Natural killer cell treated with Interleukin-12 subunit alpha and Interleukin-12 subunit beta and Interleukin-15 and Interleukin-18, amount 100 ng/mL, for 72 hours (primary cell): ENCODE measurements at regions not wholly inside any gene's neighbourhood (a gene's known extent, or its start where the extent isn't known, plus 50 kb on each side); places are given as distances from the start of the nearest gene placed in this dataset.
"Not testable (repeated sequence)": the region's sequence is repeated elsewhere in the genome, so short reads cannot be mapped to it uniquely, and the experiment has no call there.

Experiments
- ATAC-seq, 2 donors: fragments of 150-1000 bp; cut with Tn5 transposase in 1 of 2; sonication (Bioruptor Pico), chemical (Tn5 transposase) in 1 of 2; 2 replicates each; pipeline ENCODE4 v1.10.0; 2021
- DNase-seq: peaks from one replicate; pipeline ENCODE4 v3.0.0; 2022; ENCODE audit warnings: low spot score
- H3K27ac Mint-ChIP-seq, 2 donors: 1 replicate in 1 of 2; 2 replicates in 1 of 2; pipeline ENCODE4 v1.8.0; 2022; ENCODE audit warnings: mixed read lengths in 2 of 2, mild to moderate bottlenecking in 1 of 2, moderate library complexity in 1 of 2
- H3K27me3 Mint-ChIP-seq, 2 donors: 1 replicate in 1 of 2; 2 replicates in 1 of 2; pipeline ENCODE4 v1.8.0; 2022; ENCODE audit warnings: mixed read lengths in 2 of 2
- H3K36me3 Mint-ChIP-seq: one replicate; pipeline ENCODE4 v1.8.0; 2022; ENCODE audit warnings: mixed read lengths
- H3K4me1 Mint-ChIP-seq, 2 donors: 1 replicate in 1 of 2; 2 replicates in 1 of 2; pipeline ENCODE4 v1.8.0; 2022; ENCODE audit warnings: low read depth in 2 of 2, mixed read lengths in 2 of 2, mild to moderate bottlenecking in 1 of 2
- H3K4me3 Mint-ChIP-seq: one replicate; pipeline ENCODE4 v1.8.0; 2022; ENCODE audit warnings: mixed read lengths
- H3K9me3 Mint-ChIP-seq: 2 replicates; pipeline ENCODE4 v1.8.0; 2022; ENCODE audit warnings: mixed read lengths

GRCh38 chr12:89289720-89290119 lies 62.6 kb downstream of the DUSP6 start:
- Mint-ChIP-seq H3K4me3 (no peak overlapping the region), H3K36me3 (peaks cover 1% of the 10 kb centered on the region), H3K27ac (no peak overlapping the region), H3K27me3 (peaks cover 0 to 3% of the 10 kb centered on the region in 2 donors), H3K4me1 (peaks cover 6 to 7% of the 10 kb centered on the region in 2 donors), H3K9me3 (no peaks in the 10 kb centered on the region)
- ATAC-seq (no peak), DNase-seq (no peak)

GRCh38 chr12:89288959-89289358 lies 63.3 kb downstream of the DUSP6 start:
- no peaks in the 10 kb centered on the region for H3K9me3 Mint-ChIP-seq
- H3K36me3 Mint-ChIP-seq, result no peaks in the 10 kb centered on the region
- H3K27ac Mint-ChIP-seq, result no peak overlapping the region
- DNase-seq (no peak), ATAC-seq (no peak)
- H3K27me3 Mint-ChIP-seq, result peaks cover 0 to 3% of the 10 kb centered on the region in 2 donors
- H3K4me1 Mint-ChIP-seq, result peaks cover 6 to 7% of the 10 kb centered on the region in 2 donors
- H3K4me3 Mint-ChIP-seq, result no peak overlapping the region

- no peak for DNase-seq
- peaks cover 10 to 15% of the 10 kb centered on the region in 2 donors for H3K4me1 Mint-ChIP-seq
- no peaks in the 10 kb centered on the region for H3K36me3 Mint-ChIP-seq
- no peak overlapping the region for H3K4me3 Mint-ChIP-seq
- no peak overlapping the region for H3K27ac Mint-ChIP-seq
- peaks cover 0 to under 1% of the 10 kb centered on the region in 2 donors for H3K27me3 Mint-ChIP-seq
- H3K9me3 Mint-ChIP-seq, result no peaks in the 10 kb centered on the region
- no peak for ATAC-seq
Measured at GRCh38 chr12:89286501-89286900, 65.8 kb downstream of the DUSP6 start.

- Mint-ChIP-seq H3K9me3 (peaks cover 3% of the 10 kb centered on the region), H3K36me3 (peaks cover 4% of the 10 kb centered on the region), H3K4me1 (peaks cover 16 to 27% of the 10 kb centered on the region in 2 donors), H3K27ac (peak overlapping the region; percentile 84 to 87), H3K27me3 (no peaks in the 10 kb centered on the region), H3K4me3 (no peak overlapping the region)
- DNase-seq (no peak), ATAC-seq (no peak)
Measured at GRCh38 chr12:89281539-89281867, 70.8 kb downstream of the DUSP6 start.

- H3K4me3 Mint-ChIP-seq, result peak overlapping the region; percentile 55
- H3K9me3 Mint-ChIP-seq, result peaks cover 3% of the 10 kb centered on the region
- DNase-seq (no peak), ATAC-seq (peak; percentile 65 to 72)
- H3K27ac Mint-ChIP-seq, result peak overlapping the region; percentile 84 to 87
- peaks cover 4% of the 10 kb centered on the region for H3K36me3 Mint-ChIP-seq
- peaks cover 16 to 27% of the 10 kb centered on the region in 2 donors for H3K4me1 Mint-ChIP-seq
- no peaks in the 10 kb centered on the region for H3K27me3 Mint-ChIP-seq
Measured at GRCh38 chr12:89280833-89281538, 71.3 kb downstream of the DUSP6 start.

GRCh38 chr12:89279499-89279898 lies 72.8 kb downstream of the DUSP6 start:
- no peak overlapping the region for H3K4me3 Mint-ChIP-seq
- no peaks in the 10 kb centered on the region for H3K27me3 Mint-ChIP-seq

GRCh38 chr12:89278862-89279261 lies 73.4 kb downstream of the DUSP6 start:
- Mint-ChIP-seq H3K9me3 (peaks cover 3% of the 10 kb centered on the region), H3K27me3 (no peaks in the 10 kb centered on the region), H3K36me3 (peaks cover 4% of the 10 kb centered on the region), H3K4me3 (no peak overlapping the region), H3K27ac (peak overlapping the region; percentile 40 to 69), H3K4me1 (peaks cover 16 to 28% of the 10 kb centered on the region in 2 donors)
- ATAC-seq (no peak), DNase-seq (no peak)

More at GRCh38 chr12:89279499-89279898, 72.8 kb downstream of the DUSP6 start:
- no peak for DNase-seq
- H3K27ac Mint-ChIP-seq, result peak overlapping the region in 1 of 2 donors; percentile 40
- H3K9me3 Mint-ChIP-seq, result peaks cover 3% of the 10 kb centered on the region
- H3K36me3 Mint-ChIP-seq, result peaks cover 4% of the 10 kb centered on the region
- no peak for ATAC-seq
- H3K4me1 Mint-ChIP-seq, result peaks cover 16 to 27% of the 10 kb centered on the region in 2 donors

GRCh38 chr12:89278169-89278568 lies 74.1 kb downstream of the DUSP6 start:
- H3K4me1 Mint-ChIP-seq, result peaks cover 18 to 33% of the 10 kb centered on the region in 2 donors
- no peak for ATAC-seq
- no peak overlapping the region for H3K27ac Mint-ChIP-seq
- no peaks in the 10 kb centered on the region for H3K27me3 Mint-ChIP-seq
- no peak overlapping the region for H3K4me3 Mint-ChIP-seq
- DNase-seq, result no peak
- peaks cover 4% of the 10 kb centered on the region for H3K36me3 Mint-ChIP-seq
- H3K9me3 Mint-ChIP-seq, result peaks cover 3% of the 10 kb centered on the region

- peaks cover 4% of the 10 kb centered on the region for H3K36me3 Mint-ChIP-seq
- ATAC-seq (no peak), DNase-seq (no peak)
- no peak overlapping the region for H3K27ac Mint-ChIP-seq
- peaks cover 15 to 31% of the 10 kb centered on the region in 2 donors for H3K4me1 Mint-ChIP-seq
- no peaks in the 10 kb centered on the region for H3K27me3 Mint-ChIP-seq
- H3K9me3 Mint-ChIP-seq, result peaks cover 3% of the 10 kb centered on the region
- no peak overlapping the region for H3K4me3 Mint-ChIP-seq
Measured at GRCh38 chr12:89276860-89277259, 75.4 kb downstream of the DUSP6 start.

GRCh38 chr12:89273525-89273924 lies 78.8 kb downstream of the DUSP6 start:
- Mint-ChIP-seq H3K9me3 (no peaks in the 10 kb centered on the region), H3K27ac (no peak overlapping the region), H3K4me3 (no peak overlapping the region), H3K4me1 (peaks cover 4 to 11% of the 10 kb centered on the region in 2 donors), H3K27me3 (no peaks in the 10 kb centered on the region), H3K36me3 (peaks cover 9% of the 10 kb centered on the region)
- no peak for ATAC-seq
- no peak for DNase-seq

- H3K4me1 Mint-ChIP-seq, result peaks cover 4 to 14% of the 10 kb centered on the region in 2 donors
- H3K27ac Mint-ChIP-seq, result no peak overlapping the region
- DNase-seq, result no peak
- no peaks in the 10 kb centered on the region for H3K27me3 Mint-ChIP-seq
- no peaks in the 10 kb centered on the region for H3K9me3 Mint-ChIP-seq
- H3K4me3 Mint-ChIP-seq, result no peak overlapping the region
- H3K36me3 Mint-ChIP-seq, result peaks cover 9% of the 10 kb centered on the region
- no peak for ATAC-seq
Measured at GRCh38 chr12:89270548-89270947, 81.8 kb downstream of the DUSP6 start.

GRCh38 chr12:89269174-89269573 lies 83.1 kb downstream of the DUSP6 start:
- Mint-ChIP-seq H3K9me3 (no peaks in the 10 kb centered on the region), H3K36me3 (peaks cover 9% of the 10 kb centered on the region), H3K4me3 (no peak overlapping the region)

GRCh38 chr12:89267404-89267803 lies 84.9 kb downstream of the DUSP6 start:
- Mint-ChIP-seq H3K4me3 (no peak overlapping the region), H3K27me3 (no peaks in the 10 kb centered on the region), H3K27ac (no peak overlapping the region), H3K9me3 (no peaks in the 10 kb centered on the region), H3K36me3 (peaks cover 9% of the 10 kb centered on the region), H3K4me1 (peaks cover under 1 to 6% of the 10 kb centered on the region in 2 donors)
- DNase-seq, result no peak
- ATAC-seq, result no peak

More at GRCh38 chr12:89269174-89269573, 83.1 kb downstream of the DUSP6 start:
- H3K27me3 Mint-ChIP-seq, result no peaks in the 10 kb centered on the region
- no peak for DNase-seq
- H3K27ac Mint-ChIP-seq, result no peak overlapping the region
- peaks cover 4 to 14% of the 10 kb centered on the region in 2 donors for H3K4me1 Mint-ChIP-seq
- no peak for ATAC-seq

- H3K9me3 Mint-ChIP-seq, ATAC-seq, H3K27me3 Mint-ChIP-seq, DNase-seq, H3K36me3 Mint-ChIP-seq, H3K4me3 Mint-ChIP-seq: not testable (repeated sequence)
- Mint-ChIP-seq H3K4me1 (peaks cover 4 to 10% of the 10 kb centered on the region in 2 donors), H3K27ac (peak overlapping the region in 1 of 2 donors; percentile 46)
Measured at GRCh38 chr12:89266574-89267188, 85.6 kb downstream of the DUSP6 start.
